ENCODE measurements at regions not wholly inside any gene's neighbourhood (a gene's known extent, or its start where the extent isn't known, plus 50 kb on each side); places are given as distances from the start of the nearest gene placed in this dataset.

DNA sequence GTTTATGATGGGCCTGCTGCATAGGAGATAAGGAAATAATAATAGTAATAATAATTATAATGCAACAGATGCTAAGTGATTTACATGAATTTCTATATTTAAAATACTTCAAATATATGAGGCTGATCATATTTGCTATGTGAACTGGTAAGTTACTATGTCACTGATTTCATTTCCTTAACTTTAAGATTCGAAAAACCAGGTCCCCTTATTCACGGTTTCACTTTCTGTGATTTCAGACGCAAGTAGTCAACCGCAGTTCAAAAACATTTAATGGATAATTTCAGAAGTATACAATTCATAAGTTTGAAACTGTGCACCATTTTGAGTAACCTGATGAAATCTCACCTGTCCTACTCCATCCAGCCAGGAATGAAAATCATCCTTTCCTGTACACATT, 1697.1 kb upstream of the LRRTM1 start:
- WGBS, 2 donors, result 72 to 81% methylated on average over 4 of the region's 4 CpGs
- no peaks in the 10 kb centered on the region for H3K4me1 ChIP-seq (ENCODE audit: control insufficient read depth in 2 of 2, insufficient read depth in 2 of 2, low read length in 1 of 2)

GRCh38 chr2:82000606-82001005, 1696.1 kb upstream of the LRRTM1 start:
- H3K36me3 ChIP-seq (ENCODE audit: control insufficient read depth in 2 of 2, insufficient read depth in 2 of 2, low read length in 1 of 2), result no peaks in the 10 kb centered on the region
- H3K4me3 ChIP-seq (ENCODE audit: low read depth in 1 of 2, low read length in 2 of 2), result no peak overlapping the region
- no peaks in the 10 kb centered on the region for H3K27me3 ChIP-seq (ENCODE audit: control insufficient read depth in 1 of 2, insufficient read depth in 2 of 2, low read length in 2 of 2)
- no peaks in the 10 kb centered on the region for H3K4me1 ChIP-seq (ENCODE audit: control insufficient read depth in 2 of 2, insufficient read depth in 2 of 2, low read length in 1 of 2)
- H3K9me3 ChIP-seq (ENCODE audit: control insufficient read depth in 2 of 2, insufficient read depth in 1 of 2, low read depth in 1 of 2, low read length in 1 of 2), result peaks cover 0 to 2% of the 10 kb centered on the region in 2 donors
- WGBS, 2 donors, result 79 to 89% methylated on average over 2 of the region's 2 CpGs
- H3K27ac ChIP-seq (ENCODE audit: low read depth in 2 of 2, low read length in 1 of 2), result no peak overlapping the region

More for the DNA sequence above, 1697.1 kb upstream of the LRRTM1 start:
- Histone ChIP-seq H3K27ac (ENCODE audit: low read depth in 2 of 2, low read length in 1 of 2) (no peak overlapping the region), H3K36me3 (ENCODE audit: control insufficient read depth in 2 of 2, insufficient read depth in 2 of 2, low read length in 1 of 2) (no peaks in the 10 kb centered on the region), H3K9me3 (ENCODE audit: control insufficient read depth in 2 of 2, insufficient read depth in 1 of 2, low read depth in 1 of 2, low read length in 1 of 2) (peaks cover 0 to 2% of the 10 kb centered on the region in 2 donors), H3K4me3 (ENCODE audit: low read depth in 1 of 2, low read length in 2 of 2) (no peak overlapping the region), H3K27me3 (ENCODE audit: control insufficient read depth in 1 of 2, insufficient read depth in 2 of 2, low read length in 2 of 2) (no peaks in the 10 kb centered on the region)

DNA sequence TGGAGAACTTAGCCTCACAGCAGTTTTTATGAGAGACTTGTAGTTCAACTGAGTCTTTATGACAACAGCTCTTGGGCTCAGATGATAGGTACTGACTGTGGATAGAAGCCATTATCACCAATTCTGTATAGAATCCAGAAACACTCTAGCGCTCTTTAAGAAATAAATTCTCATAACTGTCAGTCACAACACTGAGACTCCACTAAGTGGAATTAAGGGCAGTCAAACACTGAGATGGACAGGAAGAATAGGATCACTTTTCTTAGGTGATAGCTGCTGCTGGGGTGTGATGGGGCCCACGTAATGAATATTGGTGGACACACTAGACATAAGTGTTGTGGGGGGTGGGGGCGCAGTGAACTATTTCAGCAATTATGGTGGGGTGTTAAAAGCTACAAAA, 1691.8 kb upstream of the LRRTM1 start:
- no peak overlapping the region for H3K27ac ChIP-seq (ENCODE audit: low read depth in 2 of 2, low read length in 1 of 2)
- H3K4me3 ChIP-seq (ENCODE audit: low read depth in 1 of 2, low read length in 2 of 2), result no peak overlapping the region
- 62 to 72% methylated on average over 3 of the region's 3 CpGs for WGBS, 2 donors
- no peaks in the 10 kb centered on the region for H3K27me3 ChIP-seq (ENCODE audit: control insufficient read depth in 1 of 2, insufficient read depth in 2 of 2, low read length in 2 of 2)
- H3K4me1 ChIP-seq (ENCODE audit: control insufficient read depth in 2 of 2, insufficient read depth in 2 of 2, low read length in 1 of 2), result no peaks in the 10 kb centered on the region
- no peaks in the 10 kb centered on the region for H3K36me3 ChIP-seq (ENCODE audit: control insufficient read depth in 2 of 2, insufficient read depth in 2 of 2, low read length in 1 of 2)
- no peaks in the 10 kb centered on the region for H3K9me3 ChIP-seq (ENCODE audit: control insufficient read depth in 2 of 2, insufficient read depth in 1 of 2, low read depth in 1 of 2, low read length in 1 of 2)

- H3K4me1 ChIP-seq (ENCODE audit: control insufficient read depth in 2 of 2, insufficient read depth in 2 of 2, low read length in 1 of 2), result no peaks in the 10 kb centered on the region
- H3K9me3 ChIP-seq (ENCODE audit: control insufficient read depth in 2 of 2, insufficient read depth in 1 of 2, low read depth in 1 of 2, low read length in 1 of 2), result no peaks in the 10 kb centered on the region
- WGBS, 2 donors, result 80 to 81% methylated on average over 2 of the region's 2 CpGs
- no peaks in the 10 kb centered on the region for H3K36me3 ChIP-seq (ENCODE audit: control insufficient read depth in 2 of 2, insufficient read depth in 2 of 2, low read length in 1 of 2)
- H3K27me3 ChIP-seq (ENCODE audit: control insufficient read depth in 1 of 2, insufficient read depth in 2 of 2, low read length in 2 of 2), result no peaks in the 10 kb centered on the region
- H3K4me3 ChIP-seq (ENCODE audit: low read depth in 1 of 2, low read length in 2 of 2), result no peak overlapping the region
- no peak overlapping the region for H3K27ac ChIP-seq (ENCODE audit: low read depth in 2 of 2, low read length in 1 of 2)
Observed at GRCh38 chr2:81991282-81991681, 1686.7 kb upstream of the LRRTM1 start.

GRCh38 chr2:81987370-81987769, 1682.8 kb upstream of the LRRTM1 start:
- no peaks in the 10 kb centered on the region for H3K4me1 ChIP-seq (ENCODE audit: control insufficient read depth in 2 of 2, insufficient read depth in 2 of 2, low read length in 1 of 2)
- H3K27me3 ChIP-seq (ENCODE audit: control insufficient read depth in 1 of 2, insufficient read depth in 2 of 2, low read length in 2 of 2), result no peaks in the 10 kb centered on the region
- peaks cover 0 to 9% of the 10 kb centered on the region in 2 donors for H3K9me3 ChIP-seq (ENCODE audit: control insufficient read depth in 2 of 2, insufficient read depth in 1 of 2, low read depth in 1 of 2, low read length in 1 of 2)
- no peak overlapping the region for H3K27ac ChIP-seq (ENCODE audit: low read depth in 2 of 2, low read length in 1 of 2)
- no peaks in the 10 kb centered on the region for H3K36me3 ChIP-seq (ENCODE audit: control insufficient read depth in 2 of 2, insufficient read depth in 2 of 2, low read length in 1 of 2)
- no peak overlapping the region for H3K4me3 ChIP-seq (ENCODE audit: low read depth in 1 of 2, low read length in 2 of 2)
- WGBS, 2 donors, result 80 to 81% methylated on average over 5 of the region's 5 CpGs

DNA sequence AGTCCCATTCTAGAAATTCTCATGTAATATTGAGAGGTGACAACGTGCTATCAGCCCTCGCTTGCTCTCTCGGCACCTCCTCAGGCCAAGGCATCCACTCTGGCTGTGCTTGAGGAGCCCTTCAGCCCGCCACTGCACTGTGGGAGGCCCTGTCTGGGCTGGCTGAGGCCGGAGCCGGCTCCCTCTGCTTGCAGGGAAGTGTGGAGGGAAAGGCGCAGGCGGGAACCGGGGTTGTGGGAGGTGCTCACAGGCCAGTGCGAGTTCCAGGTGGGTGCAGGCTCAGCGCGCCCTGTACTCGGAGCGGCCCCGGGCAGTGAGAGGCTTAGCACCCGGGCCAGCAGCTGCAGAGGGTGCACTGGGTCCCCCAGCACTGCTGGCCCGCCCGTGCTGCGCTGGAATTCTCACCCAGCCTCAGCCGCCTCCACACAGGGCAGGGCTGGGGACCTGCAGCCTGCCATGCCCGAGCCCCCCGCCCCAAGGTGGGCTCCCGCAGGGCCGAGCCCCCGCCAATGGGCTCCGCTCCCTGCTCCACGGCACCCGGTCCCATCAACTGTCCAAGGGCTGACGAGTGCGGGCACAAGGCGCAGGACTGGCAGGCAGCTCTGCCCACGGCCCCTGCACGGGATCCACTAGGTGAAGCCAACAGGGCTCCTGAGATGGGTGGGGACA, 1680.6 kb upstream of the LRRTM1 start:
- Histone ChIP-seq H3K4me3 (ENCODE audit: low read depth in 1 of 2, low read length in 2 of 2) (no peak overlapping the region), H3K27me3 (ENCODE audit: control insufficient read depth in 1 of 2, insufficient read depth in 2 of 2, low read length in 2 of 2) (no peaks in the 10 kb centered on the region), H3K27ac (ENCODE audit: low read depth in 2 of 2, low read length in 1 of 2) (no peak overlapping the region), H3K36me3 (ENCODE audit: control insufficient read depth in 2 of 2, insufficient read depth in 2 of 2, low read length in 1 of 2) (no peaks in the 10 kb centered on the region), H3K4me1 (ENCODE audit: control insufficient read depth in 2 of 2, insufficient read depth in 2 of 2, low read length in 1 of 2) (no peaks in the 10 kb centered on the region), H3K9me3 (ENCODE audit: control insufficient read depth in 2 of 2, insufficient read depth in 1 of 2, low read depth in 1 of 2, low read length in 1 of 2) (peaks cover 0 to 9% of the 10 kb centered on the region in 2 donors)
- 91 to 93% methylated on average over 33 of the region's 33 CpGs for WGBS, 2 donors

DNA sequence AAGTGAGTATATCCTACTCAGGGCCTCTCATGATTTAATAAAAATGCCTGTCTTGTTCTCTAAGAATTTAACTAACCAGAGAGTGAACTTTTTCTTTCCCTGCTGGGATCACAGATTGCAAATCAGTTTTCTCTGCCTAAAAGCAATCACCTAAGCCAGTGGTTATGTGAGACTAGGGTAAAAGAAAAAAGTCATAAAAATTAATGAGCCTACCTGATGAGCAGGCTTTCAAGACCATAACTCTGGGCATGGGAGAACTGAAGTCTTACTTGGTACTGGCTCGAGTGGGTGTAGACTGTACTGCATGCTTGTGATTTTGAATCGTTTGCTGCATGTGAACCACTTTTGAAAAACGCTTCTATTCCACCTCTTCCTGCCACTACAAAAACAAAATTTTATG, 1677.0 kb upstream of the LRRTM1 start:
- H3K4me1 ChIP-seq (ENCODE audit: control insufficient read depth in 2 of 2, insufficient read depth in 2 of 2, low read length in 1 of 2), result no peaks in the 10 kb centered on the region
- no peak overlapping the region for H3K27ac ChIP-seq (ENCODE audit: low read depth in 2 of 2, low read length in 1 of 2)
- no peaks in the 10 kb centered on the region for H3K27me3 ChIP-seq (ENCODE audit: control insufficient read depth in 1 of 2, insufficient read depth in 2 of 2, low read length in 2 of 2)
- 76 to 77% methylated on average over 3 of the region's 3 CpGs for WGBS, 2 donors
- H3K36me3 ChIP-seq (ENCODE audit: control insufficient read depth in 2 of 2, insufficient read depth in 2 of 2, low read length in 1 of 2), result no peaks in the 10 kb centered on the region
- H3K4me3 ChIP-seq (ENCODE audit: low read depth in 1 of 2, low read length in 2 of 2), result no peak overlapping the region
- H3K9me3 ChIP-seq (ENCODE audit: control insufficient read depth in 2 of 2, insufficient read depth in 1 of 2, low read depth in 1 of 2, low read length in 1 of 2), result peaks cover 0 to 9% of the 10 kb centered on the region in 2 donors

DNA sequence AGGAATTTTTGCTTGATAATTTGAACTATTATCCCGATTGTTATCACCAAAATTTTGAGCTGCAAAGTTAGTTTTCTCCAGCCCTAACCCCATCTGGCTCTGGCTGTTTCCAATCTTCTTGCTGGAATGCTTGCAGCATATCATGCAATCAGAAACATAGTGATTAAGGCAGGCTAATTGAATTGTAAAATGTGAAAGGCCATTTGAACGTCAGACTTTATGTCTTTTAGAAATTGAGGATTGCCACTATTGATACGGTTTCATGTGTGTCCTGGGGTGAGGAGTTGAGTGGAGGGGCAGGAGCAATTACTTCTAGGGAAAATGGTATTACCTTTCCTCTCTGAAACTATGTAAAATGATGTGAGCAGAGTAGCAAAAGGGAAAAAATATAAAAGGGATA, 1674.5 kb upstream of the LRRTM1 start:
- H3K4me1 ChIP-seq (ENCODE audit: control insufficient read depth in 2 of 2, insufficient read depth in 2 of 2, low read length in 1 of 2), result no peaks in the 10 kb centered on the region
- H3K4me3 ChIP-seq (ENCODE audit: low read depth in 1 of 2, low read length in 2 of 2), result no peak overlapping the region
- no peak overlapping the region for H3K27ac ChIP-seq (ENCODE audit: low read depth in 2 of 2, low read length in 1 of 2)
- H3K9me3 ChIP-seq (ENCODE audit: control insufficient read depth in 2 of 2, insufficient read depth in 1 of 2, low read depth in 1 of 2, low read length in 1 of 2), result no peaks in the 10 kb centered on the region
- no peaks in the 10 kb centered on the region for H3K27me3 ChIP-seq (ENCODE audit: control insufficient read depth in 1 of 2, insufficient read depth in 2 of 2, low read length in 2 of 2)
- no peaks in the 10 kb centered on the region for H3K36me3 ChIP-seq (ENCODE audit: control insufficient read depth in 2 of 2, insufficient read depth in 2 of 2, low read length in 1 of 2)
- WGBS, 2 donors, result 72 to 75% methylated on average over 3 of the region's 3 CpGs

- no peaks in the 10 kb centered on the region for H3K27me3 ChIP-seq (ENCODE audit: control insufficient read depth in 1 of 2, insufficient read depth in 2 of 2, low read length in 2 of 2)
- H3K9me3 ChIP-seq (ENCODE audit: control insufficient read depth in 2 of 2, insufficient read depth in 1 of 2, low read depth in 1 of 2, low read length in 1 of 2), result no peaks in the 10 kb centered on the region
- H3K36me3 ChIP-seq (ENCODE audit: control insufficient read depth in 2 of 2, insufficient read depth in 2 of 2, low read length in 1 of 2), result no peaks in the 10 kb centered on the region
- H3K4me3 ChIP-seq (ENCODE audit: low read depth in 1 of 2, low read length in 2 of 2), result no peak overlapping the region
- H3K4me1 ChIP-seq (ENCODE audit: control insufficient read depth in 2 of 2, insufficient read depth in 2 of 2, low read length in 1 of 2), result no peaks in the 10 kb centered on the region
- no peak overlapping the region for H3K27ac ChIP-seq (ENCODE audit: low read depth in 2 of 2, low read length in 1 of 2)
- 44 to 45% methylated on average over 1 of the region's 1 CpG for WGBS, 2 donors
Observed at GRCh38 chr2:81976998-81977397, 1672.4 kb upstream of the LRRTM1 start.

DNA sequence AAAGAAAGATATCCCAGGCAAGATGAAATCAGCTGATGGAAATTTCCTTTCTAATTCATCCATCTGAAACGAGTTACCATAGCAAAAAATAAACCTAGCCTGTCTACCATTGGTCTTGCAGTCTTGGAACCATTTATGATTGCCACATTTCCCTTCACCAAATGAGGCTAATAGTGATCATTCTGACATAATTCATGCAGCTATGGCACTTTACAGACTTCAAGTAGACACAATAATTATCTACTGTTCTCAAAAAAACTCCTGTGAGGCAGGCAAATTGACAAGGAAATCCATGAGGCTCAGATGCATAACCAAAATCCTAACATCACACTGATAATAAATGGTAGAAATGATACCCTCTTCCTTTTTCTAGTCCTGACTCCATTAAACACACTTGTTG, 1669.7 kb upstream of the LRRTM1 start:
- no peaks in the 10 kb centered on the region for H3K36me3 ChIP-seq (ENCODE audit: control insufficient read depth in 2 of 2, insufficient read depth in 2 of 2, low read length in 1 of 2)
- 27 to 40% methylated on average over 1 of the region's 1 CpG for WGBS, 2 donors
- no peaks in the 10 kb centered on the region for H3K9me3 ChIP-seq (ENCODE audit: control insufficient read depth in 2 of 2, insufficient read depth in 1 of 2, low read depth in 1 of 2, low read length in 1 of 2)
- H3K4me1 ChIP-seq (ENCODE audit: control insufficient read depth in 2 of 2, insufficient read depth in 2 of 2, low read length in 1 of 2), result no peaks in the 10 kb centered on the region
- no peaks in the 10 kb centered on the region for H3K27me3 ChIP-seq (ENCODE audit: control insufficient read depth in 1 of 2, insufficient read depth in 2 of 2, low read length in 2 of 2)
- no peak overlapping the region for H3K4me3 ChIP-seq (ENCODE audit: low read depth in 1 of 2, low read length in 2 of 2)
- H3K27ac ChIP-seq (ENCODE audit: low read depth in 2 of 2, low read length in 1 of 2), result no peak overlapping the region

Data from esophagus (tissue), 2 donors.